HG03095 (cell line): ENCODE measurements at regions not wholly inside any gene's neighbourhood (a gene's known extent, or its start where the extent isn't known, plus 50 kb on each side); places are given as distances from the start of the nearest gene placed in this dataset.

Source experiments
- ATAC-seq: cut with Tn5 transposase; IDR thresholded peaks from one replicate; pipeline ENCODE4 v1.9.1; 2021; ENCODE audit warnings: moderate library complexity; ENCODE audit not compliant: unreplicated experiment

GRCh38 chr11:19478891-19479290 lies 233.7 kb upstream of the NAV2 start:
- no peak for ATAC-seq

- peak; percentile 77 for ATAC-seq
Measured at GRCh38 chr11:19474954-19475721, 234.4 kb upstream of the E2F8 start.

GRCh38 chr11:19474211-19474610 lies 233.5 kb upstream of the E2F8 start:
- no peak for ATAC-seq

- no peak for ATAC-seq
Measured at GRCh38 chr11:19472679-19473078, 231.9 kb upstream of the E2F8 start.

GRCh38 chr11:19467904-19468303 lies 227.2 kb upstream of the E2F8 start:
- no peak for ATAC-seq

- ATAC-seq = no peak
Measured at GRCh38 chr11:19466314-19466713, 225.6 kb upstream of the E2F8 start.

GRCh38 chr11:19463976-19464375 lies 223.2 kb upstream of the E2F8 start:
- ATAC-seq = no peak

- ATAC-seq = no peak
Measured at GRCh38 chr11:19460718-19461405, 220.1 kb upstream of the E2F8 start.

GRCh38 chr11:19459240-19459639 lies 218.5 kb upstream of the E2F8 start:
- no peak for ATAC-seq

- no peak for ATAC-seq
Measured at GRCh38 chr11:19458721-19459120, 218.0 kb upstream of the E2F8 start.

GRCh38 chr11:19458231-19458630 lies 217.5 kb upstream of the E2F8 start:
- no peak for ATAC-seq

- no peak for ATAC-seq
Measured at GRCh38 chr11:19455731-19456130, 215.0 kb upstream of the E2F8 start.

GRCh38 chr11:19453651-19454257 lies 213.0 kb upstream of the E2F8 start:
- no peak for ATAC-seq

GRCh38 chr11:19451609-19452008 lies 210.9 kb upstream of the E2F8 start:
- ATAC-seq = no peak

- ATAC-seq = no peak
Measured at GRCh38 chr11:19450282-19450681, 209.5 kb upstream of the E2F8 start.

- ATAC-seq = no peak
Measured at GRCh38 chr11:19448651-19449050, 207.9 kb upstream of the E2F8 start.

- ATAC-seq = no peak
Measured at GRCh38 chr11:19447150-19447566, 206.4 kb upstream of the E2F8 start.

GRCh38 chr11:19445771-19446170 lies 205.0 kb upstream of the E2F8 start:
- ATAC-seq = no peak

- no peak for ATAC-seq
Measured at GRCh38 chr11:19444231-19444630, 203.5 kb upstream of the E2F8 start.

GRCh38 chr11:19442554-19442910 lies 201.8 kb upstream of the E2F8 start:
- no peak for ATAC-seq

GRCh38 chr11:19441752-19442553 lies 201.2 kb upstream of the E2F8 start:
- ATAC-seq = peak; percentile 94
